ENCODE measurements at regions not wholly inside any gene's neighbourhood (a gene's known extent, or its start where the extent isn't known, plus 50 kb on each side); places are given as distances from the start of the nearest gene placed in this dataset.

DNA sequence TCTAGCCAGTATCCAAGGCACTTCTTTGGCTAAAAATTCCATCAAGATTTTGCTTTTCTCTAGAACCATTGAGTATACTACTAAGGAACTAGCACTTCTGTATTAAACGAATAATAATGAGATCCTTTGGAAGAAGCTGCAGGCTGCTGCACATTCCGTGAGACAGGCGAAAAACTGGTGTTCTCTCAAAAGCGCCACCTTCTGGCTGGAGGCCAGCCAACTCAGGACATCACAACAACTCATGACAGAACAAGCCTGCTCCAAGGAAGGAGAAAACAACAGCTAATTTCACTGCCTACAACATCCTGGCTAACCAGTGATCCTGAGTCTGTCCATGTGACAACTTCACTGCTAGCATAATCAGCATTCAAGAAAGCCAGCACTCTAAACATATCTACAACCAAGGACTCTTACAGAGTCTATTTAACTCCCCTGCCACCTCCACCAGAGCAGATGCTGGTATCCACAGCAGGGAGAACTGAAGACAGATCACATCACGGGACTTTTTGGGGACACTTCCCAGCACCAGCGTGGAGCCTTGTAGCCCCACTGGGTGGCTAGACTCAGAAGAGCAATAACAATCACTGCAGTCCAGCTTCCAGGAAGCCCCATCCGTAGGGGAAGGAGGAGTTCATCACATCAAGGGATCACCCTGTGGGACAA, 150.5 kb downstream of the YTHDC2 start:
- TF ChIP-seq POLR2A (IDR thresholded peaks at IDR 0.05): no peak
- TF ChIP-seq, protein P1, sequence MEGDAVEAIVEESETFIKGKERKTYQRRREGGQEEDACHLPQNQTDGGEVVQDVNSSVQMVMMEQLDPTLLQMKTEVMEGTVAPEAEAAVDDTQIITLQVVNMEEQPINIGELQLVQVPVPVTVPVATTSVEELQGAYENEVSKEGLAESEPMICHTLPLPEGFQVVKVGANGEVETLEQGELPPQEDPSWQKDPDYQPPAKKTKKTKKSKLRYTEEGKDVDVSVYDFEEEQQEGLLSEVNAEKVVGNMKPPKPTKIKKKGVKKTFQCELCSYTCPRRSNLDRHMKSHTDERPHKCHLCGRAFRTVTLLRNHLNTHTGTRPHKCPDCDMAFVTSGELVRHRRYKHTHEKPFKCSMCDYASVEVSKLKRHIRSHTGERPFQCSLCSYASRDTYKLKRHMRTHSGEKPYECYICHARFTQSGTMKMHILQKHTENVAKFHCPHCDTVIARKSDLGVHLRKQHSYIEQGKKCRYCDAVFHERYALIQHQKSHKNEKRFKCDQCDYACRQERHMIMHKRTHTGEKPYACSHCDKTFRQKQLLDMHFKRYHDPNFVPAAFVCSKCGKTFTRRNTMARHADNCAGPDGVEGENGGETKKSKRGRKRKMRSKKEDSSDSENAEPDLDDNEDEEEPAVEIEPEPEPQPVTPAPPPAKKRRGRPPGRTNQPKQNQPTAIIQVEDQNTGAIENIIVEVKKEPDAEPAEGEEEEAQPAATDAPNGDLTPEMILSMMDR (IDR thresholded peaks at IDR 0.05 in 8 of 11, conservative IDR thresholded peaks at IDR 0.05 in 3 of 11): no peak
- Histone ChIP-seq H3K9me3 (peaks cover 0 to 4% (median 0%) of the 10 kb centered on the region in 8 donors), H3K4me1 (no peaks in the 10 kb centered on the region), H3K27me3 (replicated peaks in 1 of 7) (peaks cover 0 to 16% (median 0%) of the 10 kb centered on the region in 7 donors), H3K27ac (no peak overlapping the region), H3K4me3 (no peak overlapping the region), H3K36me3 (no peaks in the 10 kb centered on the region)
- intact Hi-C loops (cut with DNase I; ENCODE audit: low total_unique reads): no loop called here
- WGBS, 5 donors: 55 to 74% (median 69%) methylated on average over 7 of the region's 7 CpGs
- DNase-seq: no peak

DNA sequence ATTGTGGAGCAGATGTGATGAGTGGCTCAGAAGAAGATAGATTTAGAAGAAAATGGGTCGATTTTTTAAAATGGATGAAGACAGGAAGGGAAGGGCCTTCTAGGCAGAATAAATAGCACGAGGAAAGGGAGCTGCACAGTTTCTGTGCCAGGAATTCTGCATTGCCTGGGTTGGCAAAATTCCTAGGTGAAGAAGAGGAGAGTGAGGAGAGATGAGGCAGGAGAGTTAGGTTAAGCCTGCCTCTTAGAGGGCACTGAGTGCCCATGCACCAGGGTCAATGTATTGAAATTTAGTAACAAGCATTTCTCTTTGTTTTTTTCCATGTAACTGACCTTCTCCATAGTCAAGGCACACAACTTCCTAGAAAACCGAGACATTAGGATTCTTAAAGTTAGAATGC, 159.5 kb downstream of the YTHDC2 start:
- no peaks in the 10 kb centered on the region for H3K27me3 ChIP-seq (replicated peaks in 1 of 7)
- intact Hi-C loops (cut with DNase I; ENCODE audit: low total_unique reads): no loop called here
- peaks cover 0 to 14% (median 0%) of the 10 kb centered on the region in 8 donors for H3K9me3 ChIP-seq
- 52 to 68% (median 56%) methylated on average over 3 of the region's 3 CpGs for WGBS, 5 donors
- DNase-seq: no peak
- H3K4me3 ChIP-seq: no peak overlapping the region
- no peak overlapping the region for H3K27ac ChIP-seq
- no peaks in the 10 kb centered on the region for H3K36me3 ChIP-seq
- TF ChIP-seq, protein P1 (IDR thresholded peaks at IDR 0.05 in 8 of 11, conservative IDR thresholded peaks at IDR 0.05 in 3 of 11): no peak
- TF ChIP-seq POLR2AphosphoS5 (IDR thresholded peaks at IDR 0.05) (no peak), POLR2A (IDR thresholded peaks at IDR 0.05) (no peak)
- H3K4me1 ChIP-seq: no peaks in the 10 kb centered on the region

DNA sequence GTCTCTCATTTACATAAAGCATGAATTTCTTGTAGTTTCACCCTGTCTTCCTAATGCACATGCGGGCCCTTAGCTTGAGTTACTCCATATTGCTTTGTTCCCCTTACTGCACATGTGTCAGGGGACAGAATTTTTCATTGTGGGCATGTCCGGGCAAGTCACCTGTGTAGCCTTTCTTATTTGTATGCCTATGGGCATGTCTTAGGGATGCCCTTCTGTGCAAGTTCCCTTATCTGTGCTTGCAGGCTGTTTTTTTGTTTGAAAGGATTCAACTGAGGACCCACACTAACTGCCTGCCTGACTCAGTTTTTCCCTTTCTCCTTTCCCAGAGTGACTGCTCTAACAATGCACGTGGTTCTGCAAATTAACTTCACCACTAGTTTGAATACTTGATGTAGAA, 161.7 kb downstream of the YTHDC2 start:
- WGBS, 5 donors: 86 to 91% (median 89%) methylated on average over 3 of the region's 3 CpGs
- H3K27me3 ChIP-seq (replicated peaks in 1 of 7): no peaks in the 10 kb centered on the region
- intact Hi-C loops (cut with DNase I; ENCODE audit: low total_unique reads): loop anchor here (5.0 kb wide), 1 partner anchor 772 kb away; no protein-coding TSS in a partner anchor

DNA sequence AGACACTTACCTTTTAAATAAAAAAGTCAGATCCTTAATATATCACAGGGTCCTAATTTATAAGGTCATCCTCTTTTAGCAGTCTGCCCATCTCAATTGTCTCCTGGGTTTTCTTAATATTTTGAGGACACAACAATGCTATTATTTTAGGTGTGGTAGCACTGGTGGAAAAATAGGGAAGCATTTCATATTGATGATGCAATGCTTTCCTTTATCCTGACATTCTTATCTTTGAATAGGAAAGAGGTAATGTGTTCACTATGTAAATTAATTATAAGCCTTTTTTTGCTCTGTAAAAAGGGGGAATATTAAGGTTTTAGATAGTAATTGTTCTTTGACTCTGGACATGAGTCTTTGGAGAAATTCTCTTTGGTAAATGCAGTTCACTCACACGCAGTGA, 164.7 kb downstream of the YTHDC2 start:
- TF ChIP-seq, protein P1 (IDR thresholded peaks at IDR 0.05 in 8 of 11, conservative IDR thresholded peaks at IDR 0.05 in 3 of 11): no peak
- TF ChIP-seq POLR2A (IDR thresholded peaks at IDR 0.05) (no peak), POLR2AphosphoS5 (IDR thresholded peaks at IDR 0.05) (no peak)
- no peak for DNase-seq
- intact Hi-C loops (cut with DNase I; ENCODE audit: low total_unique reads): loop anchor here (5.0 kb wide), 1 partner anchor 769 kb away; no protein-coding TSS in a partner anchor
- H3K9me3 ChIP-seq: peaks cover 0 to 6% (median 0%) of the 10 kb centered on the region in 8 donors
- no peaks in the 10 kb centered on the region for H3K4me1 ChIP-seq
- H3K4me3 ChIP-seq: no peak overlapping the region
- H3K36me3 ChIP-seq: no peaks in the 10 kb centered on the region
- no peak overlapping the region for H3K27ac ChIP-seq
- WGBS, 5 donors: 30 to 52% (median 45%) methylated on average over 1 of the region's 1 CpG
- H3K27me3 ChIP-seq (replicated peaks in 1 of 7): no peaks in the 10 kb centered on the region

More for the DNA sequence above, 161.7 kb downstream of the YTHDC2 start:
- Histone ChIP-seq H3K4me1 (no peaks in the 10 kb centered on the region), H3K27ac (no peak overlapping the region), H3K36me3 (no peaks in the 10 kb centered on the region), H3K9me3 (peaks cover 0 to 6% (median 0%) of the 10 kb centered on the region in 8 donors), H3K4me3 (no peak overlapping the region)
- TF ChIP-seq POLR2AphosphoS5 (IDR thresholded peaks at IDR 0.05) (no peak), POLR2A (IDR thresholded peaks at IDR 0.05) (no peak)
- TF ChIP-seq, protein P1 (IDR thresholded peaks at IDR 0.05 in 8 of 11, conservative IDR thresholded peaks at IDR 0.05 in 3 of 11): no peak
- no peak for DNase-seq
